RWPE1 (cell line): ENCODE measurements at regions not wholly inside any gene's neighbourhood (a gene's known extent, or its start where the extent isn't known, plus 50 kb on each side); places are given as distances from the start of the nearest gene placed in this dataset.

Source experiments
- CTCF ChIA-PET: fragments of 350-600 bp; sonication (Branson Sonifier 250); formaldehyde crosslinking; extraction: SDS; loops from one replicate; lab custom pipeline; 2021; lab: Yijun Ruan, JAX
- POLR2A ChIA-PET: fragments of 400-600 bp; formaldehyde crosslinking; extraction: SDS; loops from one replicate; lab custom pipeline; 2020; ENCODE audit warnings: antibody characterized with exemption; ENCODE audit not compliant: low non-redundant PET; lab: Yijun Ruan, JAX
- DNase-seq: peaks from one replicate; pipeline ENCODE4 v3.0.0; 2012; ENCODE audit warnings: low spot score
- H3K27ac ChIP-seq: fragments of 450-650 bp; 2 replicates; pipeline ENCODE4 v1.5.1; 2017
- TF ChIP-seq, protein P1 (sequence below): fragments of 450-650 bp; conservative IDR thresholded peaks from 2 replicates; pipeline ENCODE4 v1.5.1; 2017; ENCODE audit warnings: low read depth, mild to moderate bottlenecking

DNA sequence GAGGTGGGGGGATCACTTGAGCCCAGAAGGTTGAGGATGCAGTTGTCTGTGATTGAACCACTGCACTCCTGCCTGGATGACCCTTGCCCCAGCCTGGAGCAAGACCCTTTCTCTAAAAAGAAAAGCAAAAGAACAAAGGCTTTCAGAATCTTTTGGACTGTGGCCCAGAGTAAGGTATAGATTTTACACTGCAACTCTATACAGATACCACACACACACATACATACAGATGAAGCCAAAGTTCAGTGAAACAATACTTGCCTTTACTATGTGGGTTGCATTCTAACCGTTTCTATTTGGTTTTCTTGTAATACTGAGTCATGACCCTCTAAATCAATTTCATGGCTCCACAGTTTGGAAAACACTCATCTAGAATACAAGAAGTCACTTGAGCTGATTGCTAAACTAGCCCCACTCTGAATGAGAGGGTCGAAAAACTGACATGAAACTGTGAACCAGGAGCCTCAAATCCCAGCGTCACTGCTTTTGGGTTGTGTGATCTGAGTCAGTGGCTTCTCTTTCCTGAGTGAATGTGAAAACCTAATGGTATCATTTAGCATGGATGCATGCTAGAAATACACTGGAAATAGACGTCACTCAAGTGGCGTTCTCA lies 756.1 kb downstream of the UQCRFS1 start:
- CTCF ChIA-PET: no interaction called here
- TF ChIP-seq, protein P1, sequence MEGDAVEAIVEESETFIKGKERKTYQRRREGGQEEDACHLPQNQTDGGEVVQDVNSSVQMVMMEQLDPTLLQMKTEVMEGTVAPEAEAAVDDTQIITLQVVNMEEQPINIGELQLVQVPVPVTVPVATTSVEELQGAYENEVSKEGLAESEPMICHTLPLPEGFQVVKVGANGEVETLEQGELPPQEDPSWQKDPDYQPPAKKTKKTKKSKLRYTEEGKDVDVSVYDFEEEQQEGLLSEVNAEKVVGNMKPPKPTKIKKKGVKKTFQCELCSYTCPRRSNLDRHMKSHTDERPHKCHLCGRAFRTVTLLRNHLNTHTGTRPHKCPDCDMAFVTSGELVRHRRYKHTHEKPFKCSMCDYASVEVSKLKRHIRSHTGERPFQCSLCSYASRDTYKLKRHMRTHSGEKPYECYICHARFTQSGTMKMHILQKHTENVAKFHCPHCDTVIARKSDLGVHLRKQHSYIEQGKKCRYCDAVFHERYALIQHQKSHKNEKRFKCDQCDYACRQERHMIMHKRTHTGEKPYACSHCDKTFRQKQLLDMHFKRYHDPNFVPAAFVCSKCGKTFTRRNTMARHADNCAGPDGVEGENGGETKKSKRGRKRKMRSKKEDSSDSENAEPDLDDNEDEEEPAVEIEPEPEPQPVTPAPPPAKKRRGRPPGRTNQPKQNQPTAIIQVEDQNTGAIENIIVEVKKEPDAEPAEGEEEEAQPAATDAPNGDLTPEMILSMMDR: no peak
- H3K27ac ChIP-seq: no peak overlapping the region
- DNase-seq: no peak
- POLR2A ChIA-PET: no interaction called here

DNA sequence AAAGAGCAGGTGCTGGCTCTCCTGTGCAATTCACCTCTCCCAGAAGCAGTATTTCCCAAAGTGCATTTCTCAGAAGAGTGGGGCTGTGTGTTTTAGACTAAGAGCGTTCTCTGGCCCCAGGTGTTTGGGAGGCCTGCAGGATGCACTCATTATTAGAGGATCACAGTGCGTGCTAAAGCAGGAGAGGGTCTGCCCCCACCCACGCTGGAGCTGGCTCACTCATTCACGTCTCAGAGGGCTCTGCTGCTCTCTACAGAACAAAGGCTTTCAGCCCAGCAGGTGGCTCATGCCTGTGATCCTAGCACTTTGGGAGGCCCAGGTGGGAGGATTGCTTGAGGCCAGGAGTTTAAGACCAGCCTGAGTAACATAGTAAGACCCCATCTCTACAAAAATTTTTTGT lies 756.7 kb downstream of the UQCRFS1 start:
- H3K27ac ChIP-seq: no peak overlapping the region
- TF ChIP-seq, protein P1: no peak
- ChIA-PET CTCF (no interaction called here), POLR2A (no interaction called here)
- no peak for DNase-seq

DNA sequence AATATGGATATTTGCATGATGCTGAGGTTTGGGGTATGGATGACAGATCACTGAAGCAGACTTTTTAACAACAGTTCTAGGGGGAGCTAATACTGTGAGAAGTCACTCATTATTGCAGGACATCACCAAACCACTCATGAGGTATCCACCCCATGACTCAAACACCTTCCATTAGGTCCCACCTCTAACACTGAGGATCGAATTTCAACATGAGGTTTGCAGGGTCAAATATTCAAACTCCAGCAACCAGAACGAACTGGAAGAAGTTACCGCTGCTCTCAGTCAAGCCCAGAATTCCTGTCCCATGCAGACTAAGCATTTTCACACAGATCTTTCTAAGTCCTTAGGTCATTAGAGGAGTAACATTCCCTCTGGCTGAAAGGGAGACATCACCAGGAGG lies 758.9 kb downstream of the UQCRFS1 start:
- ChIA-PET CTCF (no interaction called here), POLR2A (no interaction called here)
- TF ChIP-seq, protein P1: no peak
- H3K27ac ChIP-seq: no peak overlapping the region
- DNase-seq: no peak

DNA sequence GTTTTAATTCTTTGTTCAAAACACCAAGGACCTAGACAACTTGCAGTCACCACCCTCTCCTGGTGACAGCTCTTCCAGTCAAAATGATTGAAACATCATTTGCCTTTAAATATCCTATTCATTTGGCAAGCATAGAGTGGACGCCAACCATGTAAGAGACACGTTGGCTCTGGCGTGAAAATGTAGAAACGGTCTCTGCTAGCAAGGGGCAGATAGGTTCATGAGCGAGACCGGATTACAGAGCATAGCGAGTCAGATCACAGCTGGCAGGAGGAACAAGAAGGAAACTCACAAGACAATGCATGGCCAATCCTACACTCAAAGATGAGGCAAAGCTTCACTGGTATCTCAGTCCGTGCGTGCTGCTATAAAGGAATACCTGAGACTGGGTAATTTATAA lies 759.5 kb downstream of the UQCRFS1 start:
- CTCF ChIA-PET: no interaction called here
- DNase-seq: no peak
- no peak overlapping the region for H3K27ac ChIP-seq
- POLR2A ChIA-PET: no interaction called here
- TF ChIP-seq, protein P1: no peak

DNA sequence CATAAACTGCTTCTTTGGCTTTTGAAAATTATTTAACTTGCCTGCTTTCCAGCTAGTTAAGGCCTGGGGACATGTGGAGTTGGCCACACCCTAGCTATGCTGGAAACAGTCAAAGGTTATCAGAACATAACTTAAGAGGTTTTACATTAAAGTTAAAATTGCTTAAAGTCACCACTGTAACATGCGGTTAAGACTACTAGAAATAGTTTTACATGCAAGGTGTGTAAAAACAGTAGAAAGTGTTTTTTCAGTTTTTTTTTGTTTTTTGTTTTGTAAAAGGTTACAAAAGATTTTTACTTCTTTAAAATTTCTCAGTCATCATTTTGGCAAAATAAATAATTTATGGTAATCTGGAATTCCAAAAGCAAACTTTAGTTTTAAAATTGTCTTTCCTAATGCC lies 763.1 kb downstream of the UQCRFS1 start:
- TF ChIP-seq, protein P1: no peak
- ChIA-PET CTCF (no interaction called here), POLR2A (no interaction called here)
- no peak overlapping the region for H3K27ac ChIP-seq
- no peak for DNase-seq

DNA sequence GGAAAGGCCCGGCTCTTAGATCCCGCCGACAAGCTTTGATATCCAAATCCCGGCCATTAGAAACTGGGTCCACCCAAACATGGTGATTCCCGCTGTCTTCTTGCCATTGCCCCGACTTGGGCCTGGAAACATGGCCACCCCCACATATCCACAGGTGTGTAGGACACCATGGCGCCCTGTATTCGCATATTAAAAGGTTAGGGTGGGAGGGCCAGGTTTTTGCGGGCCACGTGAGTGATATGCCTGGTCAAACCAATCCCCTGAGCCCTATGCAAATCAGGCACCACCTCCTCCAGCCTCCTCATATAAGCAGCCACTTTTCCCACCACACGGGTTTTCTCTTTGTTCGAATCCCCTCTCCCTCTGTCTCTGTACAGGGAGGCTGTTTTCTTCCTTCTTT lies 766.4 kb downstream of the UQCRFS1 start:
- ChIA-PET CTCF (no interaction called here), POLR2A (no interaction called here)
- DNase-seq: no peak
- H3K27ac ChIP-seq: no peak overlapping the region
- TF ChIP-seq, protein P1: no peak

DNA sequence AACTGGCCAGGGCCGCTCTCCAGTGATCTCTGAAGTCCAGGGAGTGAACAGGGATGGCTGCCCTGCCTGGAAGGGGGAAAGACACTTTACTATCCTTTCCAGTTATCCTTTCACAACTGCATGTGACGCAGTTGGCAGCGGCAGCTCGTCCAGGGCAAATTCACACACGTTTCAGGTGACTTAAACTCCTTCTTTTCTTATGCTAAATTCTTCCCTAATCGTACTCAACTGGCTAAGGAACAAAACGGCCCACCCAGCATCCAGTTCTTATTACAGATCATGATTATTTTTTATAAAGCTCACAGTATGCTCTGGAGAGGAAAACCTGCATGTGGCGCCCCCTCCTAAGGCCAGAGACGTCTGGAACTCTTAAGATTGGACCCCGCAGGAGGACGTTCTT lies 767.1 kb downstream of the UQCRFS1 start:
- H3K27ac ChIP-seq: no peak overlapping the region
- POLR2A ChIA-PET: no interaction called here
- TF ChIP-seq, protein P1: no peak

More for the DNA sequence above, 767.1 kb downstream of the UQCRFS1 start:
- no peak for DNase-seq
- CTCF ChIA-PET: interaction anchor here (0.7 kb wide), 1 partner anchor 31 kb away, joined by 3 read pairs; no protein-coding TSS in a partner anchor
